HCT116 (cell line): ENCODE measurements at regions not wholly inside any gene's neighbourhood (a gene's known extent, or its start where the extent isn't known, plus 50 kb on each side); places are given as distances from the start of the nearest gene placed in this dataset.

Source experiments
- ATAC-seq: fragments of 200-7000 bp; cut with Tn5 transposase; 2 replicates; pipeline ENCODE4 v1.9.1; 2020; ENCODE audit warnings: mild to moderate bottlenecking, moderate library complexity
- BruUV-seq: library from RNA; stranded (reverse); fragments of 400-500 nt; replicated peaks from 2 replicates; lab custom pipeline; 2021; lab: Mats Ljungman, UMichigan
- CTCF ChIA-PET: fragments of 300-600 bp; sonication (Branson Sonifier 250); formaldehyde crosslinking; loops from one replicate; lab custom pipeline; 2021; ENCODE audit warnings: antibody characterized with exemption; lab: Charles Lee
- POLR2A ChIA-PET: fragments of 300-600, 350-600 bp; sonication (Branson Sonifier 250); formaldehyde crosslinking; loops from one replicate; lab custom pipeline; 2021; ENCODE audit warnings: antibody characterized with exemption; lab: Charles Lee
- RAD21 ChIA-PET, 2 experiments: fragments of 300-600 bp; sonication (Branson Sonifier 250); formaldehyde crosslinking; loops; one replicate each; lab custom pipeline; 2023; ENCODE audit warnings: low total read pairs in 2 of 2; ENCODE audit not compliant: uncharacterized antibody in 2 of 2, unreplicated experiment in 2 of 2, low non-redundant PET in 1 of 2; lab: Charles Lee
- DNase-seq: peaks from one replicate; pipeline ENCODE4 v3.0.0-alpha.2; 2010; ENCODE audit warnings: low read depth, low spot score
- H2AFZ ChIP-seq: fragments of 200-600 bp; shearing (Covaris generic), sonication (generic); 2 replicates; pipeline ENCODE4 v1.6.1; 2017; ENCODE audit warnings: low read depth, mixed run types, mixed read lengths, antibody characterized with exemption, low read length; ENCODE audit not compliant: poor library complexity, severe bottlenecking
- H3K27ac ChIP-seq: 2 replicates; pipeline ENCODE4 v1.5.1; 2012; ENCODE audit warnings: low read depth, low read length
- H3K27me3 ChIP-seq: fragments of 200-600 bp; sonication (generic); 2 replicates; pipeline ENCODE4 v1.6.1; 2016; ENCODE audit warnings: mixed run types, low read length, mixed read lengths; ENCODE audit not compliant: insufficient read depth
- H3K36me3 ChIP-seq, 2 experiments: fragments of 200-500 bp in 1 of 2; fragments of 200-600 bp in 1 of 2; sonication (Bioruptor generic) in 1 of 2; sonication (generic) in 1 of 2; 2 replicates each; pipeline versions ENCODE4 v1.5.1 to v1.6.1; 2014 to 2016; ENCODE audit warnings: low read length in 2 of 2, inconsistent platforms in 1 of 2, mixed read lengths in 1 of 2, mixed run types in 1 of 2; ENCODE audit not compliant: insufficient read depth in 2 of 2, control insufficient read depth in 1 of 2
- H3K4me1 ChIP-seq, 2 experiments: fragments of 200-600 bp in 1 of 2; sonication (generic) in 1 of 2; 2 replicates each; pipeline versions ENCODE4 v1.5.1 to v1.6.1; 2012 to 2017; ENCODE audit warnings: low read length in 2 of 2, inconsistent platforms in 1 of 2, mild to moderate bottlenecking in 1 of 2, mixed read lengths in 1 of 2, mixed run types in 1 of 2, moderate library complexity in 1 of 2; ENCODE audit not compliant: insufficient read depth in 2 of 2, control insufficient read depth in 1 of 2
- H3K4me2 ChIP-seq: fragments of 200-600 bp; sonication (generic); 2 replicates; pipeline ENCODE4 v1.6.1; 2017; ENCODE audit warnings: mixed run types, low read length, mixed read lengths
- H3K4me3 ChIP-seq, 2 experiments: fragments of 200-600 bp in 1 of 2; sonication (generic) in 1 of 2; replicated peaks in 1 of 2; 2 replicates each; pipeline ENCODE4 v1.5.1; 2011 to 2016; ENCODE audit warnings: low read length in 2 of 2, control low read depth in 1 of 2, low read depth in 1 of 2, mild to moderate bottlenecking in 1 of 2, mixed read lengths in 1 of 2, mixed run types in 1 of 2
- H3K79me2 ChIP-seq: fragments of 200-600 bp; sonication (generic); 2 replicates; pipeline ENCODE4 v1.6.1; 2017; ENCODE audit warnings: mild to moderate bottlenecking, mixed run types, low read length, moderate library complexity, mixed read lengths; ENCODE audit not compliant: insufficient read depth
- H3K9ac ChIP-seq: fragments of 200-600 bp; sonication (generic); 2 replicates; pipeline ENCODE4 v1.6.1; 2016; ENCODE audit warnings: low read length, mixed read lengths
- H3K9me2 ChIP-seq: fragments of 200-600 bp; sonication (generic), shearing (Covaris generic); 2 replicates; pipeline ENCODE4 v1.6.1; 2017; ENCODE audit warnings: mixed run types, mild to moderate bottlenecking, moderate library complexity; ENCODE audit not compliant: insufficient read depth
- H3K9me3 ChIP-seq, 2 experiments: fragments of 200-500 bp in 1 of 2; fragments of 200-600 bp in 1 of 2; sonication (Bioruptor generic) in 1 of 2; sonication (generic) in 1 of 2; 2 replicates each; pipeline ENCODE4 v1.6.1; 2014 to 2017; ENCODE audit warnings: low read length in 2 of 2, mixed read lengths in 2 of 2, inconsistent platforms in 1 of 2, low read depth in 1 of 2, mild to moderate bottlenecking in 1 of 2, mixed run types in 1 of 2, moderate library complexity in 1 of 2; ENCODE audit not compliant: control insufficient read depth in 1 of 2, insufficient read depth in 1 of 2
- H4K20me1 ChIP-seq: fragments of 200-600 bp; sonication (generic), shearing (Covaris generic); 2 replicates; pipeline ENCODE4 v1.6.1; 2017; ENCODE audit warnings: mixed run types, mild to moderate bottlenecking, moderate library complexity; ENCODE audit not compliant: insufficient read depth
- CBX3 ChIP-seq: IDR thresholded peaks from 2 replicates; pipeline ENCODE4 v1.6.1; 2012; ENCODE audit warnings: low read depth
- ELF1 ChIP-seq: IDR thresholded peaks from 2 replicates; pipeline ENCODE4 v1.6.1; 2012; ENCODE audit warnings: low read depth, borderline replicate concordance
- EZH2phosphoT487 ChIP-seq: fragments of 200-600 bp; IDR thresholded peaks from 2 replicates; pipeline ENCODE4 v1.6.1; 2018; ENCODE audit warnings: antibody characterized with exemption, borderline replicate concordance
- FOSL1 ChIP-seq: IDR thresholded peaks from 2 replicates; pipeline ENCODE4 v1.6.1; 2012; ENCODE audit warnings: low read depth
- JUND ChIP-seq: IDR thresholded peaks from 2 replicates; pipeline ENCODE4 v1.6.1; 2012
- MAX ChIP-seq: IDR thresholded peaks from 2 replicates; pipeline ENCODE4 v1.6.1; 2012
- POLR2A ChIP-seq: IDR thresholded peaks from 2 replicates; pipeline ENCODE4 v1.7.0; 2011; ENCODE audit warnings: borderline replicate concordance; ENCODE audit not compliant: insufficient read depth, insufficient read length; ENCODE audit errors: extremely low read depth
- SRF ChIP-seq: IDR thresholded peaks from 2 replicates; pipeline ENCODE4 v1.6.1; 2012; ENCODE audit warnings: low read depth
- TCF7L2 ChIP-seq: IDR thresholded peaks from 2 replicates; pipeline ENCODE4 v1.7.0; 2011; ENCODE audit warnings: borderline replicate concordance, inconsistent platforms; ENCODE audit not compliant: insufficient read depth, insufficient read length; ENCODE audit errors: extremely low read depth
- ZBTB33 ChIP-seq: IDR thresholded peaks from 2 replicates; pipeline ENCODE4 v1.6.1; 2011; ENCODE audit warnings: mild to moderate bottlenecking, low read length, moderate library complexity; ENCODE audit not compliant: insufficient replicate concordance; ENCODE audit errors: extremely low read depth
- ZFX ChIP-seq: fragments of 450-650 bp; IDR thresholded peaks from 2 replicates; pipeline ENCODE4 v1.6.1; 2017
- intact Hi-C: fragments of 100-400 bp; cut with micrococcal nuclease; formaldehyde crosslinking; loops from 2 replicates; pipeline ENCODE4 v1.10.0; 2022
- TF ChIP-seq, protein P1 (sequence below): IDR thresholded peaks from 2 replicates; pipeline ENCODE4 v1.6.1; 2012; ENCODE audit warnings: low read depth

- CTCF ChIA-PET = no interaction called here
- no peaks in the 10 kb centered on the region for H3K4me1 ChIP-seq
- H2AFZ ChIP-seq = no peak overlapping the region
- no peaks in the 10 kb centered on the region for H3K79me2 ChIP-seq
- H3K36me3 ChIP-seq = no peaks in the 10 kb centered on the region
- DNase-seq = no peak
- no peak for TF ChIP-seq JUND
- no peak for TF ChIP-seq ZBTB33
- TF ChIP-seq, all 23 proteins: peak for 0
- RAD21 ChIA-PET = no interaction called here
- no TSS peak for BruUV-seq
- POLR2A ChIA-PET = interaction anchor here (0.8 kb wide), 1 partner anchor 11 kb away, joined by 3 read pairs; no protein-coding TSS in a partner anchor
- H3K9ac ChIP-seq = no peak overlapping the region
- no peaks in the 10 kb centered on the region for H3K27me3 ChIP-seq
- intact Hi-C loops = no loop called here
- no peaks in the 10 kb centered on the region for H3K9me3 ChIP-seq
- no peak overlapping the region for H3K4me2 ChIP-seq
- no peak overlapping the region for H3K27ac ChIP-seq
- H4K20me1 ChIP-seq = no peaks in the 10 kb centered on the region
- ATAC-seq = no peak
- H3K9me2 ChIP-seq = no peaks in the 10 kb centered on the region
- H3K4me3 ChIP-seq = no peak overlapping the region
Measured at GRCh38 chr20:43832961-43833360, 81.7 kb upstream of the TOX2 start.

DNA sequence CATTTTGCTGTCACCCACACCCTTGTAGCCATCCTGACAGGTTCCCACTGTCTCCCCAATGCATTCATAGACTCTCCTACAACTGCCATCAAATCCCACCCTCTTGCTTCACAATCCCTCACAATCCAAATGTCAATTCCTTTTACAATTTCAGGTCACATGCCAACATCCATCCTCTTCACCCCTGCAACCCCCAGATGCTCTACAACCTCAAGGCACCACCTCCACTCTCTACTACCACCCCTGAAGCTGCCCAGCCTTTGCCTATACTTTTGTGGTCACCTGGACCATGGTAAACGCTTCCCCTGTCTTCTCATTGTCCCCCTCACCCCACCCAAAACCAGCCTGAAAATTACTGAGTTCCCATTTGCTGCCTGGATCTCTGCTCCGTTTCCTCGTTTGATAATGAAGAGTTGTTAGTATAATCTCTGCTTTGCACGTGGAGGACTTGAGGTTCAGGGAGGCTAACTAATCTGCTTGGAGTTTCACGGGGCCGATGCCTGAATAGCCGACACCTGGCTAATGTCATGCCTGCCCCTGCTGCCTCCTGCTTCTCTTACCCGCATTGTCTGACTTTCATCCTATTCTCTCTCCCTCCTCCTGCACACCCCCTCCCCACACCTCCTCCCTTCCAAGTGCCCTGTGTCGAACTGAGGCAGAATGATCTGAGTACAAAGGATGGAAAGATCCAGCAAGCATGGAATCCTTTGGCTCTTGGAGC is 82.4 kb upstream of the TOX2 start:
- CTCF ChIA-PET = no interaction called here
- Histone ChIP-seq H3K9ac (no peak overlapping the region), H3K4me3 (no peak overlapping the region), H2AFZ (no peak overlapping the region), H3K9me3 (no peaks in the 10 kb centered on the region), H3K4me2 (no peak overlapping the region), H3K79me2 (no peaks in the 10 kb centered on the region), H3K27ac (no peak overlapping the region), H3K4me1 (no peaks in the 10 kb centered on the region), H4K20me1 (no peaks in the 10 kb centered on the region), H3K9me2 (no peaks in the 10 kb centered on the region), H3K36me3 (no peaks in the 10 kb centered on the region), H3K27me3 (no peaks in the 10 kb centered on the region)
- intact Hi-C loops = no loop called here
- RAD21 ChIA-PET = no interaction called here
- DNase-seq (no peak), ATAC-seq (no peak)
- POLR2A ChIA-PET = no interaction called here
- no TSS peak for BruUV-seq
- TF ChIP-seq, protein P1, sequence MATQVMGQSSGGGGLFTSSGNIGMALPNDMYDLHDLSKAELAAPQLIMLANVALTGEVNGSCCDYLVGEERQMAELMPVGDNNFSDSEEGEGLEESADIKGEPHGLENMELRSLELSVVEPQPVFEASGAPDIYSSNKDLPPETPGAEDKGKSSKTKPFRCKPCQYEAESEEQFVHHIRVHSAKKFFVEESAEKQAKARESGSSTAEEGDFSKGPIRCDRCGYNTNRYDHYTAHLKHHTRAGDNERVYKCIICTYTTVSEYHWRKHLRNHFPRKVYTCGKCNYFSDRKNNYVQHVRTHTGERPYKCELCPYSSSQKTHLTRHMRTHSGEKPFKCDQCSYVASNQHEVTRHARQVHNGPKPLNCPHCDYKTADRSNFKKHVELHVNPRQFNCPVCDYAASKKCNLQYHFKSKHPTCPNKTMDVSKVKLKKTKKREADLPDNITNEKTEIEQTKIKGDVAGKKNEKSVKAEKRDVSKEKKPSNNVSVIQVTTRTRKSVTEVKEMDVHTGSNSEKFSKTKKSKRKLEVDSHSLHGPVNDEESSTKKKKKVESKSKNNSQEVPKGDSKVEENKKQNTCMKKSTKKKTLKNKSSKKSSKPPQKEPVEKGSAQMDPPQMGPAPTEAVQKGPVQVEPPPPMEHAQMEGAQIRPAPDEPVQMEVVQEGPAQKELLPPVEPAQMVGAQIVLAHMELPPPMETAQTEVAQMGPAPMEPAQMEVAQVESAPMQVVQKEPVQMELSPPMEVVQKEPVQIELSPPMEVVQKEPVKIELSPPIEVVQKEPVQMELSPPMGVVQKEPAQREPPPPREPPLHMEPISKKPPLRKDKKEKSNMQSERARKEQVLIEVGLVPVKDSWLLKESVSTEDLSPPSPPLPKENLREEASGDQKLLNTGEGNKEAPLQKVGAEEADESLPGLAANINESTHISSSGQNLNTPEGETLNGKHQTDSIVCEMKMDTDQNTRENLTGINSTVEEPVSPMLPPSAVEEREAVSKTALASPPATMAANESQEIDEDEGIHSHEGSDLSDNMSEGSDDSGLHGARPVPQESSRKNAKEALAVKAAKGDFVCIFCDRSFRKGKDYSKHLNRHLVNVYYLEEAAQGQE = no peak
- TF ChIP-seq ZBTB33 (no peak), MAX (no peak), FOSL1 (no peak), ZFX (no peak), TCF7L2 (no peak), ELF1 (no peak), EZH2phosphoT487 (no peak), CBX3 (no peak), SRF (no peak), POLR2A (no peak)
